Duodenal mucosa (tissue), 2 donors: ENCODE measurements at regions not wholly inside any gene's neighbourhood (a gene's known extent, or its start where the extent isn't known, plus 50 kb on each side); places are given as distances from the start of the nearest gene placed in this dataset.

ENCODE experiments used
- H3K27ac ChIP-seq: one replicate; pipeline ENCODE4 v1.7.0; 2013; ENCODE audit warnings: low read depth, low read length
- H3K27me3 ChIP-seq, 2 donors: one replicate each; pipeline ENCODE4 v1.7.0; 2013; ENCODE audit warnings: low read length in 2 of 2, control low read depth in 1 of 2; ENCODE audit not compliant: insufficient read depth in 2 of 2, control insufficient read depth in 1 of 2
- H3K36me3 ChIP-seq, 2 donors: one replicate each; pipeline ENCODE4 v1.7.0; 2013; ENCODE audit warnings: low read length in 2 of 2, control low read depth in 1 of 2; ENCODE audit not compliant: insufficient read depth in 2 of 2, control insufficient read depth in 1 of 2
- H3K4me1 ChIP-seq, 2 donors: one replicate each; pipeline ENCODE4 v1.7.0; 2013; ENCODE audit warnings: low read length in 2 of 2, control low read depth in 1 of 2; ENCODE audit not compliant: insufficient read depth in 2 of 2, control insufficient read depth in 1 of 2
- H3K4me3 ChIP-seq, 2 donors: one replicate each; pipeline ENCODE4 v1.7.0; 2013; ENCODE audit warnings: low read length in 2 of 2, low read depth in 1 of 2
- H3K9ac ChIP-seq, 2 donors: one replicate each; pipeline ENCODE4 v1.7.0; 2013; ENCODE audit warnings: low read length in 2 of 2, low read depth in 1 of 2
- H3K9me3 ChIP-seq, 2 donors: one replicate each; pipeline ENCODE4 v1.7.0; 2013; ENCODE audit warnings: low read length in 2 of 2, control low read depth in 1 of 2; ENCODE audit not compliant: control insufficient read depth in 1 of 2

- peaks cover 5 to 8% of the 10 kb centered on the region in 2 donors for H3K9me3 ChIP-seq
- no peaks in the 10 kb centered on the region for H3K4me1 ChIP-seq
- H3K27ac ChIP-seq = no peak overlapping the region
- H3K4me3 ChIP-seq = no peak overlapping the region
- no peaks in the 10 kb centered on the region for H3K36me3 ChIP-seq
- H3K9ac ChIP-seq = no peak overlapping the region
- H3K27me3 ChIP-seq = no peaks in the 10 kb centered on the region
These were observed 645.0 kb downstream of the CBLN2 start for GRCh38 chr18:71899183-71899582.

GRCh38 chr18:71887509-71887908, 656.6 kb downstream of the CBLN2 start:
- H3K4me3 ChIP-seq = no peak overlapping the region
- peaks cover 4 to 6% of the 10 kb centered on the region in 2 donors for H3K9me3 ChIP-seq
- no peak overlapping the region for H3K9ac ChIP-seq
- no peaks in the 10 kb centered on the region for H3K27me3 ChIP-seq
- no peaks in the 10 kb centered on the region for H3K36me3 ChIP-seq
- no peak overlapping the region for H3K27ac ChIP-seq
- H3K4me1 ChIP-seq = no peaks in the 10 kb centered on the region

GRCh38 chr18:71878226-71878625, 665.9 kb downstream of the CBLN2 start:
- H3K9ac ChIP-seq = no peak overlapping the region
- no peaks in the 10 kb centered on the region for H3K36me3 ChIP-seq
- H3K9me3 ChIP-seq = no peaks in the 10 kb centered on the region
- no peaks in the 10 kb centered on the region for H3K27me3 ChIP-seq
- H3K4me1 ChIP-seq = no peaks in the 10 kb centered on the region
- H3K4me3 ChIP-seq = no peak overlapping the region
- H3K27ac ChIP-seq = no peak overlapping the region

- Histone ChIP-seq H3K36me3 (no peaks in the 10 kb centered on the region), H3K9ac (no peak overlapping the region), H3K4me1 (no peaks in the 10 kb centered on the region), H3K9me3 (peaks cover 0 to 6% of the 10 kb centered on the region in 2 donors), H3K27ac (no peak overlapping the region), H3K4me3 (no peak overlapping the region), H3K27me3 (no peaks in the 10 kb centered on the region)
These were observed 670.4 kb downstream of the CBLN2 start for GRCh38 chr18:71873695-71874094.

GRCh38 chr18:71865888-71866287, 678.3 kb downstream of the CBLN2 start:
- Histone ChIP-seq H3K4me1 (no peaks in the 10 kb centered on the region), H3K4me3 (no peak overlapping the region), H3K27ac (no peak overlapping the region), H3K27me3 (no peaks in the 10 kb centered on the region), H3K9me3 (peaks cover 5 to 6% of the 10 kb centered on the region in 2 donors), H3K9ac (no peak overlapping the region), H3K36me3 (no peaks in the 10 kb centered on the region)

GRCh38 chr18:71850602-71851001, 693.5 kb downstream of the CBLN2 start:
- H3K9ac ChIP-seq = no peak overlapping the region
- no peaks in the 10 kb centered on the region for H3K4me1 ChIP-seq
- H3K27ac ChIP-seq = no peak overlapping the region

GRCh38 chr18:71849407-71849806, 694.7 kb downstream of the CBLN2 start:
- Histone ChIP-seq H3K36me3 (no peaks in the 10 kb centered on the region), H3K27ac (no peak overlapping the region), H3K4me3 (no peak overlapping the region), H3K4me1 (no peaks in the 10 kb centered on the region), H3K9ac (no peak overlapping the region), H3K9me3 (peaks cover 11 to 28% of the 10 kb centered on the region in 2 donors), H3K27me3 (no peaks in the 10 kb centered on the region)

More at GRCh38 chr18:71850602-71851001, 693.5 kb downstream of the CBLN2 start:
- Histone ChIP-seq H3K36me3 (no peaks in the 10 kb centered on the region), H3K9me3 (peaks cover 11 to 28% of the 10 kb centered on the region in 2 donors), H3K4me3 (no peak overlapping the region), H3K27me3 (no peaks in the 10 kb centered on the region)

- Histone ChIP-seq H3K36me3 (no peaks in the 10 kb centered on the region), H3K27ac (no peak overlapping the region), H3K4me1 (no peaks in the 10 kb centered on the region), H3K27me3 (no peaks in the 10 kb centered on the region), H3K4me3 (no peak overlapping the region), H3K9me3 (peaks cover 12 to 28% of the 10 kb centered on the region in 2 donors), H3K9ac (no peak overlapping the region)
These were observed 697.4 kb downstream of the CBLN2 start for GRCh38 chr18:71846716-71847115.

- Histone ChIP-seq H3K27me3 (no peaks in the 10 kb centered on the region), H3K4me1 (no peaks in the 10 kb centered on the region), H3K27ac (no peak overlapping the region), H3K4me3 (no peak overlapping the region), H3K9me3 (peaks cover 13 to 22% of the 10 kb centered on the region in 2 donors), H3K36me3 (no peaks in the 10 kb centered on the region), H3K9ac (no peak overlapping the region)
These were observed 699.3 kb downstream of the CBLN2 start for GRCh38 chr18:71844814-71845213.

GRCh38 chr18:71842666-71843065, 701.5 kb downstream of the CBLN2 start:
- H3K4me1 ChIP-seq = no peaks in the 10 kb centered on the region
- no peak overlapping the region for H3K27ac ChIP-seq
- H3K4me3 ChIP-seq = no peak overlapping the region
- H3K9ac ChIP-seq = no peak overlapping the region
- H3K9me3 ChIP-seq = peaks cover 2 to 15% of the 10 kb centered on the region in 2 donors
- H3K36me3 ChIP-seq = no peaks in the 10 kb centered on the region
- H3K27me3 ChIP-seq = no peaks in the 10 kb centered on the region

GRCh38 chr18:71837547-71837946, 706.6 kb downstream of the CBLN2 start:
- no peaks in the 10 kb centered on the region for H3K4me1 ChIP-seq
- H3K9me3 ChIP-seq = peaks cover 5 to 9% of the 10 kb centered on the region in 2 donors
- H3K36me3 ChIP-seq = no peaks in the 10 kb centered on the region
- no peak overlapping the region for H3K27ac ChIP-seq
- no peak overlapping the region for H3K4me3 ChIP-seq
- no peak overlapping the region for H3K9ac ChIP-seq
- H3K27me3 ChIP-seq = no peaks in the 10 kb centered on the region
